Ovary (tissue), 3 donors: ENCODE measurements at regions not wholly inside any gene's neighbourhood (a gene's known extent, or its start where the extent isn't known, plus 50 kb on each side); places are given as distances from the start of the nearest gene placed in this dataset.

ENCODE experiments used
- CTCF ChIP-seq, 3 donors: fragments of 450-650 bp in 2 of 3; fragments of 200-600 bp in 1 of 3; IDR thresholded peaks; one replicate each; pipeline versions ENCODE4 v1.5.1 to v1.8.0; 2016 to 2022; ENCODE audit warnings: antibody characterized with exemption in 3 of 3, mild to moderate bottlenecking in 1 of 3
- EP300 ChIP-seq: sonication (generic); formaldehyde crosslinking; IDR thresholded peaks from one replicate; pipeline ENCODE4 v1.6.1; 2017; ENCODE audit warnings: antibody characterized with exemption
- donor health status: DM: no; HTN: no; CAD: no.

- TF ChIP-seq CTCF (IDR thresholded peaks at IDR 0.05) (no peak), EP300 (no peak)
Observed at GRCh38 chr5:133801431-133801830, 167.0 kb downstream of the C5orf15 start.
